ENCODE measurements at regions not wholly inside any gene's neighbourhood (a gene's known extent, or its start where the extent isn't known, plus 50 kb on each side); places are given as distances from the start of the nearest gene placed in this dataset.

- TF ChIP-seq POLR2A (IDR thresholded peaks at IDR 0.05): no peak
- no peak for TF ChIP-seq CTCF (IDR thresholded peaks at IDR 0.05)
Measured at GRCh38 chr4:89404530-89404929, 96.9 kb upstream of the GPRIN3 start.
